AG04449 (cell line): ENCODE measurements at regions not wholly inside any gene's neighbourhood (a gene's known extent, or its start where the extent isn't known, plus 50 kb on each side); places are given as distances from the start of the nearest gene placed in this dataset.

Experiments used
- CTCF ChIA-PET: fragments of 350-600 bp; formaldehyde crosslinking; extraction: SDS; loops from one replicate; lab custom pipeline; 2021; ENCODE audit warnings: antibody characterized with exemption; lab: Yijun Ruan, JAX
- POLR2A ChIA-PET: fragments of 400-600, 350-600 bp; formaldehyde crosslinking; extraction: SDS; loops from one replicate; lab custom pipeline; 2020; ENCODE audit warnings: antibody characterized with exemption, inconsistent platforms; lab: Yijun Ruan, JAX
- DNase-seq: peaks from one replicate; pipeline ENCODE4 v3.0.0-alpha.2; 2010; ENCODE audit warnings: low read depth, low spot score
- H3K4me3 ChIP-seq: 2 replicates; pipeline ENCODE4 v1.5.1; 2011; ENCODE audit warnings: low read depth, mild to moderate bottlenecking, control low read depth, low read length
- CTCF ChIP-seq: IDR thresholded peaks from one replicate; pipeline ENCODE4 v1.5.1; 2011; ENCODE audit warnings: mild to moderate bottlenecking, moderate library complexity, low read length, control low read depth, inconsistent platforms; ENCODE audit not compliant: insufficient read depth; ENCODE audit errors: missing control alignments

GRCh38 chr9:103804077-103804735, 289.9 kb upstream of the SMC2 start:
- no peak for DNase-seq
- no peak overlapping the region for H3K4me3 ChIP-seq
- ChIA-PET POLR2A (no interaction called here), CTCF (interaction anchor here (0.9 kb wide), 1 partner anchor 14 kb away, joined by 3 read pairs; no protein-coding TSS in a partner anchor)
- no peak for TF ChIP-seq CTCF

- DNase-seq, result no peak
- CTCF ChIA-PET, result no interaction called here
- POLR2A ChIA-PET, result no interaction called here
Observed at GRCh38 chr9:103809745-103810144, 284.4 kb upstream of the SMC2 start.

GRCh38 chr9:103811462-103811861, 282.6 kb upstream of the SMC2 start:
- H3K4me3 ChIP-seq, result no peak overlapping the region
- no peak for TF ChIP-seq CTCF
- DNase-seq, result no peak
- ChIA-PET CTCF (no interaction called here), POLR2A (no interaction called here)

More at GRCh38 chr9:103809745-103810144, 284.4 kb upstream of the SMC2 start:
- no peak overlapping the region for H3K4me3 ChIP-seq
- no peak for TF ChIP-seq CTCF

- DNase-seq, result no peak
- TF ChIP-seq CTCF, result no peak
- POLR2A ChIA-PET, result no interaction called here
- no peak overlapping the region for H3K4me3 ChIP-seq
- CTCF ChIA-PET, result no interaction called here
Observed at GRCh38 chr9:103816146-103816545, 278.0 kb upstream of the SMC2 start.

- H3K4me3 ChIP-seq, result no peak overlapping the region
- no peak for DNase-seq
- ChIA-PET POLR2A (no interaction called here), CTCF (no interaction called here)
- TF ChIP-seq CTCF, result no peak
Observed at GRCh38 chr9:103819936-103820335, 274.2 kb upstream of the SMC2 start.

- DNase-seq, result no peak
- no peak for TF ChIP-seq CTCF
- H3K4me3 ChIP-seq, result no peak overlapping the region
- ChIA-PET POLR2A (no interaction called here), CTCF (no interaction called here)
Observed at GRCh38 chr9:103821115-103821514, 273.0 kb upstream of the SMC2 start.
